GM23338 (cell line): ENCODE measurements at regions not wholly inside any gene's neighbourhood (a gene's known extent, or its start where the extent isn't known, plus 50 kb on each side); places are given as distances from the start of the nearest gene placed in this dataset.

ENCODE experiments used
- ATAC-seq: fragments of 200-7000 bp; cut with Tn5 transposase; 3 replicates; pipeline ENCODE4 v1.9.1; 2020
- DNase-seq: peaks from one replicate; pipeline ENCODE4 v3.0.0-alpha.2; 2015; ENCODE audit warnings: low spot score
- H2AFZ ChIP-seq: fragments of 200-600 bp; sonication (generic); 2 replicates; pipeline ENCODE4 v1.8.0; 2016; ENCODE audit warnings: antibody characterized with exemption, mild to moderate bottlenecking, moderate library complexity
- H3F3A ChIP-seq: fragments of 200-600 bp; sonication (generic); replicated peaks from 2 replicates; pipeline ENCODE4 v1.8.0; 2017; ENCODE audit warnings: antibody characterized with exemption, mixed run types, low read depth
- H3K27ac ChIP-seq: fragments of 200-600 bp; sonication (generic); 2 replicates; pipeline ENCODE4 v1.6.1; 2016; ENCODE audit warnings: low read depth
- H3K27me3 ChIP-seq: fragments of 200-600 bp; sonication (generic); 2 replicates; pipeline ENCODE4 v1.8.0; 2016; ENCODE audit warnings: mild to moderate bottlenecking, mixed run types, moderate library complexity; ENCODE audit not compliant: insufficient read depth
- H3K36me3 ChIP-seq: fragments of 200-600 bp; sonication (generic); 2 replicates; pipeline ENCODE4 v1.8.0; 2016; ENCODE audit warnings: mild to moderate bottlenecking; ENCODE audit not compliant: insufficient read depth
- H3K4me1 ChIP-seq: fragments of 200-600 bp; sonication (generic); 2 replicates; pipeline ENCODE4 v1.8.0; 2016; ENCODE audit warnings: mild to moderate bottlenecking, moderate library complexity; ENCODE audit not compliant: insufficient read depth
- H3K4me2 ChIP-seq: fragments of 200-600 bp; sonication (generic); 2 replicates; pipeline ENCODE4 v1.7.1; 2017; ENCODE audit warnings: mixed run types
- H3K4me3 ChIP-seq: fragments of 200-600 bp; sonication (generic); 2 replicates; pipeline ENCODE4 v1.6.1; 2016; ENCODE audit warnings: mixed run types
- H3K79me2 ChIP-seq: fragments of 200-600 bp; sonication (generic); replicated peaks from 2 replicates; pipeline ENCODE4 v1.8.0; 2017; ENCODE audit warnings: mild to moderate bottlenecking; ENCODE audit not compliant: insufficient read depth
- H3K9me2 ChIP-seq: fragments of 200-600 bp; sonication (generic); 2 replicates; pipeline ENCODE4 v1.8.0; 2017; ENCODE audit not compliant: insufficient read depth
- H4K20me1 ChIP-seq: fragments of 200-600 bp; sonication (generic); replicated peaks from 2 replicates; pipeline ENCODE4 v1.8.0; 2017; ENCODE audit warnings: mild to moderate bottlenecking; ENCODE audit not compliant: insufficient read depth
- H3K27ac Mint-ChIP-seq: 2 replicates; pipeline ENCODE4 v1.8.0; 2020; ENCODE audit warnings: inconsistent platforms, mild to moderate bottlenecking, moderate library complexity, mixed read lengths
- H3K27me3 Mint-ChIP-seq: 3 replicates; pipeline ENCODE4 v1.8.0; 2022; ENCODE audit warnings: low read depth, mild to moderate bottlenecking, moderate library complexity, mixed read lengths, inconsistent platforms; ENCODE audit not compliant: insufficient read depth, poor library complexity
- H3K36me3 Mint-ChIP-seq: 3 replicates; pipeline ENCODE4 v1.8.0; 2021; ENCODE audit warnings: low read depth, mild to moderate bottlenecking, inconsistent platforms, moderate library complexity, mixed read lengths
- H3K4me1 Mint-ChIP-seq: 3 replicates; pipeline ENCODE4 v1.8.0; 2020; ENCODE audit warnings: mild to moderate bottlenecking, inconsistent platforms, mixed read lengths
- H3K4me3 Mint-ChIP-seq: 3 replicates; pipeline ENCODE4 v1.8.0; 2021; ENCODE audit warnings: moderate library complexity, mild to moderate bottlenecking, inconsistent platforms, mixed read lengths
- H3K9me3 Mint-ChIP-seq: 3 replicates; pipeline ENCODE4 v1.8.0; 2020; ENCODE audit warnings: moderate library complexity, mild to moderate bottlenecking, inconsistent platforms, mixed read lengths
- CTCF ChIP-seq, 2 experiments: fragments of 200-600 bp in 1 of 2; sonication (generic) in 1 of 2; conservative IDR thresholded peaks; 2 replicates each; pipeline versions ENCODE4 v1.5.1 to v1.6.1; 2016 to 2017; ENCODE audit warnings: antibody characterized with exemption in 2 of 2, low read depth in 2 of 2, mild to moderate bottlenecking in 2 of 2, moderate library complexity in 1 of 2
- EZH2 ChIP-seq: fragments of 200-600 bp; sonication (generic); IDR thresholded peaks from one replicate; pipeline ENCODE4 v1.8.0; 2017; ENCODE audit warnings: antibody characterized with exemption, mild to moderate bottlenecking, low read depth; ENCODE audit not compliant: unreplicated experiment
- JUNB ChIP-seq: IDR thresholded peaks from one replicate; pipeline ENCODE4 v1.6.1; 2016; ENCODE audit warnings: antibody characterized with exemption; ENCODE audit not compliant: unreplicated experiment
- REST ChIP-seq: IDR thresholded peaks from one replicate; pipeline ENCODE4 v1.6.1; 2018; ENCODE audit warnings: antibody characterized with exemption; ENCODE audit not compliant: unreplicated experiment
- STAT1 ChIP-seq: IDR thresholded peaks from one replicate; pipeline ENCODE4 v1.6.1; 2016; ENCODE audit warnings: antibody characterized with exemption; ENCODE audit not compliant: unreplicated experiment
- ZNF331 ChIP-seq: fragments of 250-450 bp; sonication (Bioruptor Pico); IDR thresholded peaks from 2 replicates; pipeline ENCODE4 v1.5.0; 2020; ENCODE audit warnings: low read depth, mild to moderate bottlenecking, moderate library complexity
- ZNF462 ChIP-seq: fragments of 250-450 bp; sonication (Bioruptor Pico); IDR thresholded peaks from 2 replicates; pipeline ENCODE4 v1.5.0; 2020; ENCODE audit warnings: mild to moderate bottlenecking, moderate library complexity

DNA sequence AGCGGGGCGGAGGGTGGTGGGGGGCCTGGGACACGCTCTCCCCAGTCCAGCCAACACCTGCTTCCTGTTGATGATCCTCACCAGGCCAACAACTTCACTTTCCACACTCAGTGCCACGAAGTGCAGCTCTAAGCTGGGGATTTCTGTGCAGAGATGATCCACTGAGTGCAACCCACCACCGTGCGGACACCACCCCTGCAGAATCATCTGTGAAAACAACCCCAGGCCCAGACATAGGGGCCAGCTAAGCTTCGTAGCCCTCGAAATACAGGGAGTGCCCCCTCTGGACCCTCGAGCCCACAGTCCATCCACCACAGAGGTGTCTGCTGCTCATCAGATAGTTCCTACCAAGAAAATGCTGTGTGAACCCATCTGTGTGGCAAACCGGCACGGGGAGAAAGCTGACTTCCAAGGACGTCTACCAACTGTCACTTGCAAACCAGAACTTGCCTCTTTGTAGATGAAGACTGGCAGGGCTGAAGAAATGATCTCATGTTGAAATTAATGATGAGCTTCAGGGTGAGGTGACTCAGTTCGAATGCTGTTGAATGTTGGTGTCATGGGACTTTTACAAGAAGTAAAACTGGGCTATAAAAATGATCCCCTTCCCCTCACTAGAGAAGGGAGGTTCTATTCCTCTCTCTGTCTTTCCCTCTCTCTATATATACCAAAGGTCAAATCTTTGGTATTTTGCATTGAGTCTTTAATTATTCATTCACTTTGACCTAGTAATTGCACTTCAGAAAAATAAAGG, 73.4 kb downstream of the MYEOV start:
- H3K4me2 ChIP-seq, result no peak overlapping the region
- no peaks in the 10 kb centered on the region for H3K79me2 ChIP-seq
- Mint-ChIP-seq H3K36me3 (peaks cover 6% of the 10 kb centered on the region; the same call in 2 of the 3 replicates), H3K27me3 (no peaks in the 10 kb centered on the region), H3K9me3 (peaks cover 10% of the 10 kb centered on the region; the same call in 2 of the 3 replicates), H3K4me3 (no peak overlapping the region), H3K27ac (no peak overlapping the region), H3K4me1 (no peaks in the 10 kb centered on the region)
- ATAC-seq (no peak), DNase-seq (no peak)
- TF ChIP-seq REST (no peak), JUNB (no peak), EZH2 (no peak), ZNF331 (no peak), CTCF (conservative IDR thresholded peaks at IDR 0.05; ENCODE audit: low read depth in 2 of 2) (no peak), STAT1 (no peak), ZNF462 (CRISPR knock-in tag) (no peak)
- no peaks in the 10 kb centered on the region for H4K20me1 ChIP-seq
- no peak overlapping the region for H3K27ac ChIP-seq
- no peak overlapping the region for H3K4me3 ChIP-seq
- H2AFZ ChIP-seq, result no peak overlapping the region
- H3K36me3 ChIP-seq, result no peaks in the 10 kb centered on the region
- H3F3A ChIP-seq, result no peaks in the 10 kb centered on the region
- H3K4me1 ChIP-seq, result no peaks in the 10 kb centered on the region
- H3K27me3 ChIP-seq, result no peaks in the 10 kb centered on the region
- H3K9me2 ChIP-seq, result no peaks in the 10 kb centered on the region
